Tibial artery (tissue), 4 donors: ENCODE measurements at regions not wholly inside any gene's neighbourhood (a gene's known extent, or its start where the extent isn't known, plus 50 kb on each side); places are given as distances from the start of the nearest gene placed in this dataset.

Experiments
- DNase-seq, 2 donors: peaks; one replicate each; pipeline ENCODE4 v3.0.0-alpha.2; 2019
- H3K27ac ChIP-seq, 2 donors: fragments of 200-600 bp; sonication (generic) in 1 of 2; 1 replicate in 1 of 2; 2 replicates in 1 of 2; pipeline ENCODE4 v1.5.1; 2018 to 2019; ENCODE audit warnings: mild to moderate bottlenecking in 1 of 2
- H3K27me3 ChIP-seq, 2 donors: fragments of 200-600 bp; sonication (generic) in 1 of 2; one replicate each; pipeline versions ENCODE4 v1.5.1 to v1.6.0; 2016 to 2019
- H3K36me3 ChIP-seq, 3 donors: fragments of 200-600 bp; sonication (generic) in 2 of 3; one replicate each; pipeline ENCODE4 v1.5.1; 2016 to 2019; ENCODE audit warnings: mild to moderate bottlenecking in 2 of 3
- H3K4me1 ChIP-seq, 4 donors: fragments of 200-600 bp; sonication (generic) in 2 of 4; 1 replicate in 3 of 4; 2 replicates in 1 of 4; pipeline ENCODE4 v1.5.1; 2016 to 2019
- H3K4me3 ChIP-seq, 2 donors: fragments of 200-600 bp; sonication (generic) in 1 of 2; 1 replicate in 1 of 2; 2 replicates in 1 of 2; pipeline ENCODE4 v1.5.1; 2018 to 2019; ENCODE audit warnings: mild to moderate bottlenecking in 2 of 2
- H3K9me3 ChIP-seq, 3 donors: fragments of 200-600 bp; sonication (generic) in 1 of 3; one replicate each; pipeline ENCODE4 v1.5.1; 2016 to 2019
- CTCF ChIP-seq, 2 experiments: fragments of 200-600 bp in 1 of 2; fragments of 450-650 bp in 1 of 2; IDR thresholded peaks; one replicate each; pipeline ENCODE4 v1.5.1; 2017 to 2019; ENCODE audit warnings: antibody characterized with exemption in 2 of 2, mild to moderate bottlenecking in 1 of 2, moderate library complexity in 1 of 2
- intact Hi-C: fragments of 100-400 bp; cut with DNase I; formaldehyde crosslinking; loops from one replicate; pipeline ENCODE4 v1.15.0; 2023; ENCODE audit warnings: low total_unique reads

DNA sequence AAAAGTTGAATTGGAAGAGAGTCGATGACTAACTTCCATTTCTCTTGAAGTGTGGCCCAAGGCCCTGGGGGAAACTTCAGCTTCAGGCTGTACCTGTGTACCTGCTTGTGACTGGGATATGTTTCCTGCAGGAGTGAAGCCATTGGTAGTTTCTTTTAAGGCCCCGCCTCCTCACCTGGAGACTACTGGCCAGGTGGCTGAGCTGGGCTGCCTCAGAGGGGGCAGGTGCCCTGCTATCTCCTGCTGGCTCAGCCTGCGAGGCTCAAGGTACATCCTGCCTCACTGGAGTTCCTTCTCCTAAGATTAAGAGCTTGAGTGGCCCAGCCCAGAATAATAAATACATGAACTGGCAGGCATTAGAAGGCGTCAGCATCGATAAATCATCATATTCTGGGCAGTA is 121.6 kb upstream of the ROPN1 start:
- TF ChIP-seq CTCF (IDR thresholded peaks at IDR 0.05): no peak
- H3K9me3 ChIP-seq: no peaks in the 10 kb centered on the region
- H3K4me1 ChIP-seq: peaks cover 0 to 69% (median 45%) of the 10 kb centered on the region in 4 donors
- intact Hi-C loops: no loop called here
- H3K27me3 ChIP-seq: no peaks in the 10 kb centered on the region
- no peaks in the 10 kb centered on the region for H3K36me3 ChIP-seq
- no peak for DNase-seq
- H3K27ac ChIP-seq: peak overlapping the region in 1 of 2 donors; percentile 49
- H3K4me3 ChIP-seq: no peak overlapping the region

DNA sequence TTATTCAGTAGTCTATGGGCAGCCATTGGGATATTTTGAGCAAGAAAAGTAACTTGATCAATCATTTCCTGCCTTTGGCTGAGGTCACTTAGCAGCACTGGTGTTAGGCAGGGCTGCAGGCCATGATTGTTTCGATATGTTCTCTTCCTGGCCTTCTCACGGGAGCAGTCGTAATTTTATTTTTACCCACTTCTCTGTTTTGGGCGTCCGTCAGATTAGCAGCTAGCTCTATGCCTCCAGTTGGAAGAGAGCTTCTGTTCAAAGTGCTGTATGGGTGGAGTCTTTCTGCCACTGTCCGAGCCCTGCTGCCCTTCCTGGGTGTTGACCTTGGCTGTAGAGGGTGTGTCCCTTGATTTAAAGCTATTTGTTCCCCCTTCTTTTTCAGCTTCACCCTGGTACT is 123.4 kb upstream of the ROPN1 start:
- Histone ChIP-seq H3K27ac (peak overlapping the region; percentile 49 to 66), H3K4me3 (no peak overlapping the region), H3K36me3 (no peaks in the 10 kb centered on the region), H3K4me1 (peaks cover 0 to 87% (median 61%) of the 10 kb centered on the region in 4 donors), H3K27me3 (no peaks in the 10 kb centered on the region), H3K9me3 (no peaks in the 10 kb centered on the region)
- no peak for DNase-seq
- TF ChIP-seq CTCF (IDR thresholded peaks at IDR 0.05): no peak
- intact Hi-C loops: no loop called here

GRCh38 chr3:124115956-124116355 is 124.0 kb upstream of the ROPN1 start:
- H3K36me3 ChIP-seq: no peaks in the 10 kb centered on the region
- TF ChIP-seq CTCF (IDR thresholded peaks at IDR 0.05): no peak
- peaks cover 0 to 84% (median 61%) of the 10 kb centered on the region in 4 donors for H3K4me1 ChIP-seq
- peak overlapping the region; percentile 49 to 66 for H3K27ac ChIP-seq
- H3K9me3 ChIP-seq: no peaks in the 10 kb centered on the region
- intact Hi-C loops: no loop called here
- DNase-seq: no peak
- H3K4me3 ChIP-seq: no peak overlapping the region
- H3K27me3 ChIP-seq: no peaks in the 10 kb centered on the region

- DNase-seq: no peak
- intact Hi-C loops: no loop called here
- H3K27me3 ChIP-seq: no peaks in the 10 kb centered on the region
- H3K4me3 ChIP-seq: no peak overlapping the region
- TF ChIP-seq CTCF (IDR thresholded peaks at IDR 0.05): no peak
- H3K27ac ChIP-seq: peak overlapping the region; percentile 46 to 66
- peaks cover 0 to 89% (median 64%) of the 10 kb centered on the region in 4 donors for H3K4me1 ChIP-seq
- no peaks in the 10 kb centered on the region for H3K36me3 ChIP-seq
- no peaks in the 10 kb centered on the region for H3K9me3 ChIP-seq
Observed at GRCh38 chr3:124116906-124117305, 125.0 kb upstream of the ROPN1 start.

GRCh38 chr3:124117486-124117885 is 125.6 kb upstream of the ROPN1 start:
- Histone ChIP-seq H3K9me3 (no peaks in the 10 kb centered on the region), H3K4me3 (no peak overlapping the region), H3K27ac (peak overlapping the region; percentile 57 to 66), H3K36me3 (no peaks in the 10 kb centered on the region), H3K4me1 (peaks cover 0 to 89% (median 68%) of the 10 kb centered on the region in 4 donors), H3K27me3 (no peaks in the 10 kb centered on the region)
- no peak for TF ChIP-seq CTCF (IDR thresholded peaks at IDR 0.05)
- intact Hi-C loops: no loop called here
- peak; percentile 51 to 74 for DNase-seq

DNA sequence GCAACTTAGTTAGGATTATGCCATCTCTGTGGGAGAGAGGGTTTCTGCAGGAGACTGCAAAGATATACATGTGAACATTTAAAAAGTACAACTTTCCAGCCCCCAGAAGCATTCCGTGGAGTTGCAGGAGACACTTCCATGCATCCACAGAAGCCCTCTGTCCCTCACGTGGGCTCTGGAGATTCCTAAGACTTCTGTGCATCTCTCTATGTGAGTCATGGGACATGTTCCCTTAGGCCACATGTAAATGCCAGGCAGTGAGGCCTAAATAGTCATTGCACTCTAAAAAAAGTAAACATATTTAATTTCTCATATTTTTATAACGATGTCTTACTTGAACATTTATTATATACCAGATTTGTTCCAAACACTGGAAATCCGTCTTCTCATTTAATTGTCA is 126.5 kb upstream of the ROPN1 start:
- no peaks in the 10 kb centered on the region for H3K36me3 ChIP-seq
- no peak for TF ChIP-seq CTCF (IDR thresholded peaks at IDR 0.05)
- no peaks in the 10 kb centered on the region for H3K27me3 ChIP-seq
- intact Hi-C loops: no loop called here
- DNase-seq: no peak
- peak overlapping the region; percentile 57 to 66 for H3K27ac ChIP-seq
- no peaks in the 10 kb centered on the region for H3K9me3 ChIP-seq
- peaks cover 0 to 80% (median 66%) of the 10 kb centered on the region in 4 donors for H3K4me1 ChIP-seq
- no peak overlapping the region for H3K4me3 ChIP-seq
